B cell (primary cell): ENCODE measurements at regions not wholly inside any gene's neighbourhood (a gene's known extent, or its start where the extent isn't known, plus 50 kb on each side); places are given as distances from the start of the nearest gene placed in this dataset.

Experiments
- ATAC-seq: fragments of 200-7000 bp; cut with Tn5 transposase; one replicate; pipeline ENCODE4 v1.10.0; 2021; ENCODE audit warnings: low read depth, mild to moderate bottlenecking, moderate number of reproducible peaks, moderate library complexity
- CTCF ChIA-PET: fragments of 350-600 bp; sonication (Branson Sonifier 250); formaldehyde crosslinking; loops from one replicate; lab custom pipeline; 2021; ENCODE audit warnings: antibody characterized with exemption, inconsistent platforms; lab: Charles Lee
- POLR2A ChIA-PET: fragments of 350-600 bp; sonication (Branson Sonifier 250); formaldehyde crosslinking; loops from one replicate; lab custom pipeline; 2021; ENCODE audit warnings: antibody characterized with exemption; lab: Charles Lee
- DNase-seq: peaks from one replicate; pipeline ENCODE4 v3.0.0; 2013
- H2AFZ ChIP-seq: 2 replicates; pipeline ENCODE4 v1.6.1; 2012; ENCODE audit warnings: mild to moderate bottlenecking, low read depth, low read length; ENCODE audit not compliant: insufficient read depth, poor library complexity, severe bottlenecking
- H3K27ac ChIP-seq, 2 donors: 1 replicate in 1 of 2; 2 replicates in 1 of 2; pipeline ENCODE4 v1.5.1; 2012 to 2013; ENCODE audit warnings: low read length in 2 of 2, mild to moderate bottlenecking in 2 of 2, moderate library complexity in 1 of 2
- H3K27me3 ChIP-seq, 4 experiments: fragments of 200-600 bp in 1 of 4; sonication (generic) in 1 of 4; replicated peaks in 1 of 4; 1 replicate in 2 of 4; 2 replicates in 2 of 4; pipeline versions ENCODE4 v1.6.1 to v1.7.0; 2013 to 2016; ENCODE audit warnings: low read length in 3 of 4, mild to moderate bottlenecking in 2 of 4, mixed read lengths in 1 of 4, moderate library complexity in 1 of 4; ENCODE audit not compliant: insufficient read depth in 4 of 4, control insufficient read depth in 3 of 4; ENCODE audit errors: control extremely low read depth in 1 of 4
- H3K36me3 ChIP-seq, 2 experiments: replicated peaks in 1 of 2; 1 replicate in 1 of 2; 2 replicates in 1 of 2; pipeline versions ENCODE4 v1.6.1 to v1.7.1; 2013; ENCODE audit warnings: low read length in 1 of 2; ENCODE audit not compliant: insufficient read depth in 2 of 2, control insufficient read depth in 1 of 2; ENCODE audit errors: control extremely low read depth in 1 of 2, extremely low read depth in 1 of 2
- H3K4me1 ChIP-seq, 2 donors: fragments of 200-600 bp in 1 of 2; sonication (generic) in 1 of 2; 1 replicate in 1 of 2; 2 replicates in 1 of 2; pipeline versions ENCODE4 v1.5.1 to v1.6.1; 2013 to 2017; ENCODE audit warnings: low read length in 2 of 2; ENCODE audit not compliant: control insufficient read depth in 2 of 2, insufficient read depth in 2 of 2
- H3K4me2 ChIP-seq: replicated peaks from 2 replicates; pipeline ENCODE3; 2012; ENCODE audit warnings: mild to moderate bottlenecking, low read depth, low read length; ENCODE audit not compliant: poor library complexity, severe bottlenecking
- H3K4me3 ChIP-seq, 5 experiments: fragments of 200-600 bp in 1 of 5; sonication (generic) in 1 of 5; 1 replicate in 3 of 5; 2 replicates in 2 of 5; pipeline versions ENCODE4 v1.5.1 to v1.7.0; 2011 to 2016; ENCODE audit warnings: low read length in 4 of 5, mild to moderate bottlenecking in 4 of 5, low read depth in 2 of 5, control low read depth in 1 of 5, moderate library complexity in 1 of 5; ENCODE audit not compliant: insufficient read depth in 1 of 5; ENCODE audit errors: control extremely low read depth in 1 of 5, extremely low read depth in 1 of 5
- H3K79me2 ChIP-seq: fragments of 200-600 bp; sonication (generic); one replicate; pipeline ENCODE4 v1.6.0; 2016; ENCODE audit warnings: low read length; ENCODE audit not compliant: control insufficient read depth, insufficient read depth
- H3K9ac ChIP-seq: fragments of 200-600 bp; sonication (generic); 2 replicates; pipeline ENCODE4 v1.6.1; 2017; ENCODE audit warnings: mild to moderate bottlenecking, low read length, moderate library complexity
- H3K9me3 ChIP-seq, 3 donors: one replicate each; pipeline versions ENCODE4 v1.6.1 to v1.7.1; 2013; ENCODE audit warnings: low read length in 2 of 3; ENCODE audit not compliant: control insufficient read depth in 2 of 3, insufficient read depth in 1 of 3; ENCODE audit errors: control extremely low read depth in 1 of 3
- H4K20me1 ChIP-seq: 2 replicates; pipeline ENCODE4 v1.6.0; 2012; ENCODE audit warnings: mild to moderate bottlenecking, low read length; ENCODE audit not compliant: insufficient read depth, control insufficient read depth, poor library complexity, severe bottlenecking
- H3K27ac Mint-ChIP-seq: one replicate; pipeline ENCODE4 v1.8.0; 2021; ENCODE audit warnings: mixed read lengths
- H3K27me3 Mint-ChIP-seq: one replicate; pipeline ENCODE4 v1.8.0; 2021; ENCODE audit warnings: mixed read lengths
- H3K4me1 Mint-ChIP-seq: one replicate; pipeline ENCODE4 v1.8.0; 2021; ENCODE audit warnings: mixed read lengths
- H3K4me3 Mint-ChIP-seq: one replicate; pipeline ENCODE4 v1.8.0; 2021; ENCODE audit warnings: mixed read lengths
- H3K9me3 Mint-ChIP-seq: one replicate; pipeline ENCODE4 v1.8.0; 2022; ENCODE audit warnings: mixed read lengths; ENCODE audit not compliant: insufficient read depth
- CTCF ChIP-seq: fragments of 200-600 bp; IDR thresholded peaks from one replicate; pipeline ENCODE4 v1.8.0; 2022; ENCODE audit warnings: antibody characterized with exemption, mild to moderate bottlenecking
- EZH2 ChIP-seq: IDR thresholded peaks from 2 replicates; pipeline ENCODE4 v1.6.1; 2012; ENCODE audit warnings: borderline replicate concordance, low read depth, mild to moderate bottlenecking, moderate library complexity, low read length; ENCODE audit not compliant: insufficient read depth, poor library complexity, severe bottlenecking
- WGBS: methylation state at CpG from one replicate; pipeline ENCODE4 v1.1.5; 2013; ENCODE audit warnings: missing lambda C conversion rate; ENCODE audit not compliant: insufficient coverage; 5-methylcytosine and 5-hydroxymethylcytosine counted together
- intact Hi-C: fragments of 100-400 bp; cut with micrococcal nuclease; formaldehyde crosslinking; loops from one replicate; pipeline ENCODE4 v1.10.0; 2022

- H3K36me3 ChIP-seq, result no peaks in the 10 kb centered on the region
- Mint-ChIP-seq H3K27me3 (no peaks in the 10 kb centered on the region), H3K9me3 (peaks cover 6% of the 10 kb centered on the region), H3K4me1 (no peaks in the 10 kb centered on the region), H3K4me3 (no peak overlapping the region), H3K27ac (no peak overlapping the region)
- intact Hi-C loops, result no loop called here
- H3K4me3 ChIP-seq, result no peak overlapping the region
- no peak for TF ChIP-seq EZH2
- no peak for TF ChIP-seq CTCF
- H3K27ac ChIP-seq, result no peak overlapping the region
- ChIA-PET POLR2A (no interaction called here), CTCF (no interaction called here)
- H3K27me3 ChIP-seq, result no peaks in the 10 kb centered on the region
- no peaks in the 10 kb centered on the region for H3K79me2 ChIP-seq
- H3K9me3 ChIP-seq, result peaks cover 0 to 5% (median 0%) of the 10 kb centered on the region in 3 donors
- DNase-seq (no peak), ATAC-seq (no peak)
- H3K4me2 ChIP-seq, result no peak overlapping the region
- H4K20me1 ChIP-seq, result no peaks in the 10 kb centered on the region
- H3K4me1 ChIP-seq, result no peaks in the 10 kb centered on the region
- H3K9ac ChIP-seq, result no peak overlapping the region
- H2AFZ ChIP-seq, result no peak overlapping the region
Observed at GRCh38 chr7:109734601-109735000, 1164.9 kb downstream of the DNAJB9 start.

GRCh38 chr7:109735881-109736280 lies 1166.2 kb downstream of the DNAJB9 start:
- Mint-ChIP-seq H3K27ac (no peak overlapping the region), H3K27me3 (no peaks in the 10 kb centered on the region), H3K4me1 (no peaks in the 10 kb centered on the region), H3K4me3 (no peak overlapping the region), H3K9me3 (peaks cover 6% of the 10 kb centered on the region)
- Histone ChIP-seq H3K27ac (no peak overlapping the region), H3K36me3 (no peaks in the 10 kb centered on the region), H3K79me2 (no peaks in the 10 kb centered on the region), H3K27me3 (no peaks in the 10 kb centered on the region), H3K4me2 (no peak overlapping the region), H3K9ac (no peak overlapping the region), H3K9me3 (peaks cover 0 to 4% (median 0%) of the 10 kb centered on the region in 3 donors), H4K20me1 (no peaks in the 10 kb centered on the region), H2AFZ (no peak overlapping the region), H3K4me1 (no peaks in the 10 kb centered on the region), H3K4me3 (no peak overlapping the region)
- TF ChIP-seq EZH2 (no peak), CTCF (no peak)
- 97% methylated on average over 3 of the region's 5 CpGs for WGBS
- no peak for DNase-seq
- POLR2A ChIA-PET, result no interaction called here
- CTCF ChIA-PET, result no interaction called here
- intact Hi-C loops, result no loop called here
- ATAC-seq, result no peak
